H1 (cell line): ENCODE measurements at regions not wholly inside any gene's neighbourhood (a gene's known extent, or its start where the extent isn't known, plus 50 kb on each side); places are given as distances from the start of the nearest gene placed in this dataset.

Source experiments
- CTCF ChIA-PET: fragments of 300-600 bp; sonication (Branson Sonifier 250); formaldehyde crosslinking; loops from one replicate; lab custom pipeline; 2021; ENCODE audit not compliant: partially characterized antibody; lab: Charles Lee
- POLR2A ChIA-PET: fragments of 300-600 bp; sonication (Branson Sonifier 250); formaldehyde crosslinking; loops from one replicate; lab custom pipeline; 2021; ENCODE audit warnings: inconsistent platforms; ENCODE audit not compliant: partially characterized antibody; lab: Charles Lee
- DNase-seq, 2 experiments: peaks; one replicate each; pipeline versions ENCODE4 v3.0.0 to v3.0.0-alpha.2; 2010 to 2022; ENCODE audit warnings: low spot score in 2 of 2, low read depth in 1 of 2, mixed read lengths in 1 of 2
- FAIRE-seq: peaks from 2 replicates; lab custom pipeline; 2011; peaks lifted over from hg19 to GRCh38; lab: Jason Lieb, UNC
- H2AFZ ChIP-seq: 2 replicates; pipeline ENCODE4 v1.8.1; 2012; ENCODE audit warnings: low read length, inconsistent platforms
- H2AK5ac ChIP-seq: 2 replicates; pipeline ENCODE4 v1.6.1; 2013; ENCODE audit warnings: low read depth, low read length
- H2BK120ac ChIP-seq: replicated peaks from 2 replicates; pipeline ENCODE3; 2013; ENCODE audit warnings: low read depth, low read length, inconsistent platforms
- H2BK12ac ChIP-seq: 2 replicates; pipeline ENCODE4 v1.6.1; 2013; ENCODE audit warnings: low read depth, low read length
- H2BK15ac ChIP-seq: 2 replicates; pipeline ENCODE4 v1.6.1; 2013; ENCODE audit warnings: low read length
- H2BK20ac ChIP-seq: 2 replicates; pipeline ENCODE4 v1.6.1; 2013; ENCODE audit warnings: low read length
- H2BK5ac ChIP-seq: 2 replicates; pipeline ENCODE4 v1.6.1; 2013; ENCODE audit warnings: low read depth, low read length
- H3K14ac ChIP-seq: 2 replicates; pipeline ENCODE4 v1.6.1; 2013; ENCODE audit warnings: inconsistent platforms; ENCODE audit not compliant: insufficient read length
- H3K18ac ChIP-seq: 2 replicates; pipeline ENCODE4 v1.6.1; 2013; ENCODE audit warnings: low read length; ENCODE audit errors: extremely low read depth
- H3K23ac ChIP-seq: 2 replicates; pipeline ENCODE4 v1.6.1; 2013; ENCODE audit warnings: inconsistent platforms; ENCODE audit not compliant: insufficient read length
- H3K23me2 ChIP-seq: 2 replicates; pipeline ENCODE4 v1.6.1; 2013; ENCODE audit warnings: low read depth, low read length
- H3K27ac ChIP-seq: 2 replicates; pipeline ENCODE4 v1.6.1; 2011; ENCODE audit warnings: low read depth, low read length, inconsistent platforms
- H3K27me3 ChIP-seq, 4 experiments: replicated peaks in 1 of 4; 1 replicate in 1 of 4; 2 replicates in 3 of 4; pipeline versions ENCODE4 v1.6.1 to v1.8.1; 2011 to 2013; ENCODE audit warnings: low read length in 3 of 4, mild to moderate bottlenecking in 3 of 4, inconsistent platforms in 2 of 4, mixed read lengths in 2 of 4, moderate library complexity in 1 of 4; ENCODE audit not compliant: control insufficient read depth in 3 of 4, insufficient read depth in 3 of 4; ENCODE audit errors: extremely low read depth in 1 of 4
- H3K36me3 ChIP-seq, 4 experiments: 2 replicates each; pipeline versions ENCODE4 v1.6.1 to v1.8.1; 2011 to 2013; ENCODE audit warnings: mild to moderate bottlenecking in 4 of 4, low read length in 3 of 4, moderate library complexity in 2 of 4, control low read depth in 1 of 4, inconsistent platforms in 1 of 4; ENCODE audit not compliant: insufficient read depth in 4 of 4, control insufficient read depth in 2 of 4
- H3K4ac ChIP-seq: replicated peaks from 2 replicates; pipeline ENCODE3; 2013; ENCODE audit warnings: low read length, low read depth, mixed read lengths, inconsistent platforms; ENCODE audit not compliant: insufficient read length
- H3K4me1 ChIP-seq, 4 experiments: replicated peaks in 1 of 4; 1 replicate in 1 of 4; 2 replicates in 3 of 4; pipeline versions ENCODE4 v1.6.1 to v1.8.1; 2011 to 2013; ENCODE audit warnings: low read length in 3 of 4, inconsistent platforms in 2 of 4, mixed read lengths in 1 of 4; ENCODE audit not compliant: insufficient read depth in 4 of 4, control insufficient read depth in 3 of 4
- H3K4me2 ChIP-seq, 2 experiments: 2 replicates each; pipeline versions ENCODE4 v1.6.1 to v1.8.1; 2011 to 2013; ENCODE audit warnings: low read depth in 2 of 2, low read length in 2 of 2, control low read depth in 1 of 2, inconsistent platforms in 1 of 2, mild to moderate bottlenecking in 1 of 2; ENCODE audit not compliant: insufficient read depth in 1 of 2
- H3K4me3 ChIP-seq, 4 experiments: fragments of 200-600, 300-600 bp in 1 of 4; sonication (generic), shearing (Covaris generic), sonication (Bioruptor Twin) in 1 of 4; 2 replicates each; pipeline versions ENCODE4 v1.5.1 to v1.8.1; 2011 to 2016; ENCODE audit warnings: low read length in 4 of 4, low read depth in 3 of 4, control low read depth in 2 of 4, inconsistent platforms in 2 of 4, mild to moderate bottlenecking in 2 of 4, mixed read lengths in 1 of 4, moderate library complexity in 1 of 4; ENCODE audit not compliant: insufficient read depth in 2 of 4; ENCODE audit errors: extremely low read depth in 1 of 4
- H3K56ac ChIP-seq: replicated peaks from 2 replicates; pipeline ENCODE3; 2013; ENCODE audit warnings: low read depth, mild to moderate bottlenecking, mixed read lengths, low read length, inconsistent platforms; ENCODE audit not compliant: insufficient read length
- H3K79me1 ChIP-seq: 2 replicates; pipeline ENCODE4 v1.6.1; 2013; ENCODE audit warnings: low read depth, low read length, control low read depth
- H3K79me2 ChIP-seq, 2 experiments: 2 replicates each; pipeline versions ENCODE4 v1.6.1 to v1.8.1; 2012 to 2013; ENCODE audit warnings: low read length in 2 of 2, mild to moderate bottlenecking in 2 of 2, inconsistent platforms in 1 of 2; ENCODE audit not compliant: insufficient read depth in 2 of 2, control insufficient read depth in 1 of 2
- H3K9ac ChIP-seq, 4 experiments: replicated peaks in 1 of 4; 1 replicate in 1 of 4; 2 replicates in 3 of 4; pipeline versions ENCODE4 v1.6.1 to v1.8.1; 2011 to 2013; ENCODE audit warnings: low read depth in 3 of 4, low read length in 3 of 4, control low read depth in 2 of 4, mild to moderate bottlenecking in 2 of 4, moderate library complexity in 2 of 4, inconsistent platforms in 1 of 4; ENCODE audit errors: extremely low read depth in 1 of 4
- H3K9me3 ChIP-seq, 2 experiments: 2 replicates each; pipeline versions ENCODE4 v1.6.1 to v1.8.1; 2012 to 2013; ENCODE audit warnings: mild to moderate bottlenecking in 2 of 2, moderate library complexity in 2 of 2, control low read depth in 1 of 2, inconsistent platforms in 1 of 2, low read depth in 1 of 2, low read length in 1 of 2, mixed read lengths in 1 of 2; ENCODE audit not compliant: insufficient read depth in 2 of 2
- H4K20me1 ChIP-seq, 2 experiments: replicated peaks in 1 of 2; 2 replicates each; pipeline versions ENCODE3 to v1.8.1; 2011 to 2013; ENCODE audit warnings: inconsistent platforms in 2 of 2, low read length in 2 of 2, mild to moderate bottlenecking in 1 of 2; ENCODE audit not compliant: insufficient read depth in 2 of 2, control insufficient read depth in 1 of 2
- H4K5ac ChIP-seq: 2 replicates; pipeline ENCODE4 v1.6.1; 2013; ENCODE audit warnings: low read length, low read depth, mixed read lengths, inconsistent platforms; ENCODE audit not compliant: insufficient read length
- H4K8ac ChIP-seq: 2 replicates; pipeline ENCODE4 v1.8.0; 2013; ENCODE audit warnings: mild to moderate bottlenecking, moderate library complexity, low read length, inconsistent platforms; ENCODE audit not compliant: insufficient read depth; ENCODE audit errors: extremely low read depth
- H4K91ac ChIP-seq: replicated peaks from 2 replicates; pipeline ENCODE3; 2013; ENCODE audit warnings: low read length, mixed read lengths, inconsistent platforms; ENCODE audit not compliant: insufficient read length
- BRCA1 ChIP-seq: IDR thresholded peaks from 2 replicates; pipeline ENCODE4 v1.6.1; 2012; ENCODE audit warnings: low read depth, low read length, improper control_type of control experiment
- EP300 ChIP-seq, 2 experiments: IDR thresholded peaks; 1 replicate in 1 of 2; 2 replicates in 1 of 2; pipeline ENCODE4 v1.6.1; 2011 to 2012; ENCODE audit warnings: low read depth in 2 of 2, low read length in 2 of 2, mild to moderate bottlenecking in 2 of 2, borderline replicate concordance in 1 of 2, inconsistent platforms in 1 of 2, moderate library complexity in 1 of 2
- GTF2F1 ChIP-seq: IDR thresholded peaks from 2 replicates; pipeline ENCODE4 v1.6.1; 2012; ENCODE audit warnings: low read depth, low read length, improper control_type of control experiment, borderline replicate concordance
- RAD21 ChIP-seq, 2 experiments: IDR thresholded peaks in 1 of 2; conservative IDR thresholded peaks in 1 of 2; 2 replicates each; pipeline ENCODE4 v1.6.1; 2011; ENCODE audit warnings: low read depth in 2 of 2, low read length in 2 of 2, improper control_type of control experiment in 1 of 2, inconsistent platforms in 1 of 2, mild to moderate bottlenecking in 1 of 2, moderate library complexity in 1 of 2
- WGBS, 2 experiments: shearing (Covaris generic) in 1 of 2; methylation state at CpG; one replicate each; pipeline versions ENCODE4 v1.1.6 to v1.1.7; 2013 to 2015; ENCODE audit warnings: low lambda C conversion rate in 2 of 2, mixed read lengths in 2 of 2, inconsistent platforms in 1 of 2, low coverage in 1 of 2, missing lambda C conversion rate in 1 of 2; ENCODE audit not compliant: insufficient replicate concordance in 2 of 2, insufficient coverage in 1 of 2, insufficient read length in 1 of 2; ENCODE audit errors: extremely low coverage in 1 of 2, missing lambda C conversion rate in 1 of 2; 5-methylcytosine and 5-hydroxymethylcytosine counted together

DNA sequence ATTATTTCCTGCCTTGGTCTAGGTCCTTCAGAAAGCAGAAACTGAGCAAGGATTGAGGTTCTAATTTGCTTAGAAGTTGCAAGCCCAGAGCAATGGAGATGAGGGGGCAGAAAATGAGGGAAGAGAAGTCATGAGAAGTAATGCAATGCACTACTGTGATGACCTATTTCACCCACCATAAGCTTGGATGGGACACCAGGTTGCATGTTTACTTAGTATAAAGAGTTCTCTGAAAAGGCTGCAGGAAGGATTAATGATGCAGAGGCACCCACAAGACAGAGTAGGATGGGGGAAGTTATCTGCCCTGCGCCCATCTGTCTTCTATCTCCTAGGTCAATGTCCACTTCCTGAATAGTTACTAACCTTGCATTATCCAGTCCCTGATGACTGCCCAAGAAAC lies 84.8 kb upstream of the SNRK start:
- Histone ChIP-seq H3K79me1 (no peaks in the 10 kb centered on the region), H3K23ac (no peak overlapping the region), H2BK15ac (no peak overlapping the region), H3K23me2 (no peaks in the 10 kb centered on the region; the same call in 1 of the 2 replicates), H2BK5ac (no peak overlapping the region), H3K18ac (no peak overlapping the region), H3K56ac (no peak overlapping the region), H2BK120ac (no peak overlapping the region), H3K27ac (no peak overlapping the region), H3K4me2 (no peak overlapping the region), H3K9me3 (no peaks in the 10 kb centered on the region), H3K4me3 (no peak overlapping the region), H3K36me3 (no peaks in the 10 kb centered on the region), H4K91ac (no peak overlapping the region), H3K27me3 (peaks cover 0 to 1% (median 0%) of the 10 kb centered on the region in 4 experiments; a peak in 1 of 7 replicates), H2BK12ac (no peak overlapping the region), H3K79me2 (no peaks in the 10 kb centered on the region), H3K14ac (no peak overlapping the region), H2BK20ac (no peak overlapping the region), H2AFZ (no peak overlapping the region), H4K20me1 (no peaks in the 10 kb centered on the region), H4K5ac (no peak overlapping the region), H3K4ac (no peak overlapping the region), H3K9ac (no peak overlapping the region), H2AK5ac (no peak overlapping the region), H3K4me1 (no peaks in the 10 kb centered on the region), H4K8ac (no peak overlapping the region)
- 83% methylated on average over 1 of the region's 1 CpG; no CpG with 5 or more reads in 1 of the 2 experiments for WGBS, 2 experiments
- DNase-seq = no peak
- TF ChIP-seq RAD21 (IDR thresholded peaks at IDR 0.05 in 1 of 2, conservative IDR thresholded peaks at IDR 0.05 in 1 of 2; ENCODE audit: low read depth in 2 of 2, low read length in 2 of 2) = no peak
- no peak for TF ChIP-seq GTF2F1
- no peak for TF ChIP-seq BRCA1
- TF ChIP-seq EP300 (IDR thresholded peaks at IDR 0.05; ENCODE audit: borderline replicate concordance in 1 of 2, low read depth in 2 of 2, low read length in 2 of 2) = no peak
- CTCF ChIA-PET = interaction anchor here (1.5 kb wide), 1 partner anchor 11 kb away, joined by 5 read pairs; no protein-coding TSS in a partner anchor
- POLR2A ChIA-PET = no interaction called here
- no peak for FAIRE-seq
